IMR-90 (cell line): ENCODE measurements at regions not wholly inside any gene's neighbourhood (a gene's known extent, or its start where the extent isn't known, plus 50 kb on each side); places are given as distances from the start of the nearest gene placed in this dataset.

ENCODE experiments used
- ATAC-seq: fragments of 200-7000 bp; cut with Tn5 transposase; 2 replicates; pipeline ENCODE4 v1.9.1; 2020; ENCODE audit warnings: low read depth, mild to moderate bottlenecking, moderate library complexity
- BruUV-seq: library from RNA; stranded (reverse); fragments of 400-500 nt; replicated peaks from 2 replicates; lab custom pipeline; 2021; lab: Mats Ljungman, UMichigan
- CTCF ChIA-PET: fragments of 300-600 bp; formaldehyde crosslinking; extraction: SDS; loops from one replicate; lab custom pipeline; 2021; ENCODE audit warnings: antibody characterized with exemption; lab: Yijun Ruan, JAX
- POLR2A ChIA-PET: fragments of 300-600 bp; sonication (Branson Sonifier 250); formaldehyde crosslinking; loops from one replicate; lab custom pipeline; 2022; ENCODE audit warnings: antibody characterized with exemption; ENCODE audit not compliant: unreplicated experiment; lab: Charles Lee
- DNase-seq: peaks from one replicate; pipeline ENCODE4 v3.0.0; 2013
- H2AFZ ChIP-seq: replicated peaks from 2 replicates; pipeline ENCODE3; 2013; ENCODE audit warnings: low read length, mild to moderate bottlenecking; ENCODE audit not compliant: poor library complexity
- H2AK5ac ChIP-seq: 2 replicates; pipeline ENCODE4 v1.6.1; 2013; ENCODE audit warnings: low read depth, low read length, inconsistent platforms
- H2AK9ac ChIP-seq: replicated peaks from 2 replicates; pipeline ENCODE3; 2013; ENCODE audit warnings: mild to moderate bottlenecking, low read depth, low read length, moderate library complexity; ENCODE audit not compliant: poor library complexity
- H2BK120ac ChIP-seq: 2 replicates; pipeline ENCODE4 v1.6.1; 2013; ENCODE audit warnings: low read depth, low read length, inconsistent platforms
- H2BK15ac ChIP-seq: 3 replicates; pipeline ENCODE4 v1.6.1; 2013; ENCODE audit warnings: low read depth, low read length, inconsistent platforms
- H2BK20ac ChIP-seq: 2 replicates; pipeline ENCODE4 v1.6.1; 2013; ENCODE audit warnings: low read depth, mild to moderate bottlenecking, inconsistent platforms, low read length, moderate library complexity
- H2BK5ac ChIP-seq: 2 replicates; pipeline ENCODE4 v1.6.1; 2013; ENCODE audit warnings: mild to moderate bottlenecking, low read depth, low read length, inconsistent platforms; ENCODE audit not compliant: poor library complexity, severe bottlenecking
- H3K14ac ChIP-seq: replicated peaks from 2 replicates; pipeline ENCODE4 v1.6.1; 2013; ENCODE audit warnings: low read depth, low read length, inconsistent platforms
- H3K18ac ChIP-seq: 2 replicates; pipeline ENCODE4 v1.6.1; 2013; ENCODE audit warnings: low read depth, low read length, control low read depth
- H3K23ac ChIP-seq: 2 replicates; pipeline ENCODE4 v1.6.1; 2013; ENCODE audit warnings: low read depth, low read length, inconsistent platforms
- H3K27ac ChIP-seq: 2 replicates; pipeline ENCODE4 v1.5.1; 2013; ENCODE audit warnings: mild to moderate bottlenecking, control low read depth, low read length; ENCODE audit not compliant: insufficient read depth
- H3K27me3 ChIP-seq: 2 replicates; pipeline ENCODE4 v1.6.1; 2013; ENCODE audit warnings: low read length; ENCODE audit not compliant: control insufficient read depth, insufficient read depth
- H3K36me3 ChIP-seq: 2 replicates; pipeline ENCODE4 v1.6.1; 2013; ENCODE audit warnings: low read length, mixed read lengths; ENCODE audit not compliant: control insufficient read depth, insufficient read depth
- H3K4ac ChIP-seq: 2 replicates; pipeline ENCODE4 v1.6.1; 2013; ENCODE audit warnings: low read depth, low read length, inconsistent platforms
- H3K4me1 ChIP-seq: 2 replicates; pipeline ENCODE4 v1.6.1; 2013; ENCODE audit warnings: low read length, mixed read lengths; ENCODE audit not compliant: control insufficient read depth, insufficient read depth
- H3K4me2 ChIP-seq: 2 replicates; pipeline ENCODE4 v1.6.1; 2013; ENCODE audit warnings: low read depth, mild to moderate bottlenecking, control low read depth, low read length, moderate library complexity
- H3K4me3 ChIP-seq: 2 replicates; pipeline ENCODE4 v1.5.1; 2013; ENCODE audit warnings: low read depth, mild to moderate bottlenecking, control low read depth, low read length, moderate library complexity; ENCODE audit not compliant: insufficient read depth
- H3K56ac ChIP-seq: 2 replicates; pipeline ENCODE4 v1.6.1; 2013; ENCODE audit warnings: low read length, inconsistent platforms; ENCODE audit not compliant: insufficient read depth; ENCODE audit errors: extremely low read depth
- H3K79me1 ChIP-seq, 2 experiments: 2 replicates each; pipeline ENCODE4 v1.6.1; 2013; ENCODE audit warnings: low read length in 2 of 2, inconsistent platforms in 1 of 2, low read depth in 1 of 2
- H3K9ac ChIP-seq: 2 replicates; pipeline ENCODE4 v1.6.1; 2013; ENCODE audit warnings: low read depth, low read length, control low read depth
- H3K9me1 ChIP-seq: 2 replicates; pipeline ENCODE4 v1.6.1; 2013; ENCODE audit warnings: low read length, inconsistent platforms; ENCODE audit not compliant: insufficient read depth
- H3K9me3 ChIP-seq: 2 replicates; pipeline ENCODE4 v1.6.1; 2013; ENCODE audit warnings: low read length; ENCODE audit not compliant: control insufficient read depth, insufficient read depth
- H4K20me1 ChIP-seq: 2 replicates; pipeline ENCODE4 v1.6.1; 2013; ENCODE audit warnings: low read length, inconsistent platforms; ENCODE audit not compliant: insufficient read depth
- H4K5ac ChIP-seq: 2 replicates; pipeline ENCODE4 v1.6.1; 2013; ENCODE audit warnings: mild to moderate bottlenecking, low read depth, low read length, control low read depth
- H4K8ac ChIP-seq, 2 experiments: 2 replicates each; pipeline ENCODE4 v1.6.1; 2013; ENCODE audit warnings: low read depth in 2 of 2, low read length in 2 of 2, control low read depth in 1 of 2, inconsistent platforms in 1 of 2
- H4K91ac ChIP-seq: 2 replicates; pipeline ENCODE4 v1.6.1; 2013; ENCODE audit warnings: low read depth, low read length, inconsistent platforms; ENCODE audit not compliant: insufficient read depth
- BHLHE40 ChIP-seq: fragments of 150-350 bp; IDR thresholded peaks from 2 replicates; pipeline ENCODE4 v1.6.1; 2016; ENCODE audit warnings: mild to moderate bottlenecking, low read depth, low read length
- CEBPB ChIP-seq: IDR thresholded peaks from 2 replicates; pipeline ENCODE4 v1.6.1; 2012; ENCODE audit warnings: low read depth, low read length, improper control_type of control experiment
- CHD1 ChIP-seq: IDR thresholded peaks from 2 replicates; pipeline ENCODE4 v1.6.1; 2012; ENCODE audit warnings: low read depth, low read length, improper control_type of control experiment
- CTCF ChIP-seq: conservative IDR thresholded peaks from 2 replicates; pipeline ENCODE4 v1.5.1; 2012; ENCODE audit warnings: mild to moderate bottlenecking, low read depth, low read length, improper control_type of control experiment
- ELK1 ChIP-seq: fragments of 150-350 bp; IDR thresholded peaks from 2 replicates; pipeline ENCODE4 v1.6.1; 2016; ENCODE audit warnings: low read depth, mild to moderate bottlenecking, low read length, moderate library complexity, borderline replicate concordance
- FOS ChIP-seq: fragments of 150-350 bp; IDR thresholded peaks from 2 replicates; pipeline ENCODE4 v1.6.1; 2016; ENCODE audit warnings: low read depth, low read length
- MAFK ChIP-seq: IDR thresholded peaks from 2 replicates; pipeline ENCODE4 v1.6.1; 2012; ENCODE audit warnings: low read depth, low read length, improper control_type of control experiment
- MAZ ChIP-seq: IDR thresholded peaks from 2 replicates; pipeline ENCODE4 v1.6.1; 2012; ENCODE audit warnings: low read depth, mild to moderate bottlenecking, low read length, improper control_type of control experiment, moderate library complexity, borderline replicate concordance
- MXI1 ChIP-seq: IDR thresholded peaks from 2 replicates; pipeline ENCODE4 v1.6.1; 2012; ENCODE audit warnings: low read depth, mild to moderate bottlenecking, low read length, moderate library complexity, borderline replicate concordance
- NFE2L2 ChIP-seq: fragments of 150-350 bp; IDR thresholded peaks from 2 replicates; pipeline ENCODE4 v1.6.1; 2016; ENCODE audit warnings: low read depth, mild to moderate bottlenecking, low read length
- POLR2A ChIP-seq: IDR thresholded peaks from 2 replicates; pipeline ENCODE4 v1.6.1; 2012; ENCODE audit warnings: mild to moderate bottlenecking, low read depth, low read length
- RAD21 ChIP-seq: IDR thresholded peaks from 2 replicates; pipeline ENCODE4 v1.6.1; 2012; ENCODE audit warnings: low read length, improper control_type of control experiment
- RFX5 ChIP-seq: IDR thresholded peaks from 2 replicates; pipeline ENCODE4 v1.8.0; 2012; ENCODE audit warnings: low read depth, mild to moderate bottlenecking, low read length, moderate library complexity
- SMC3 ChIP-seq: fragments of 150-350 bp; IDR thresholded peaks from 2 replicates; pipeline ENCODE4 v1.6.1; 2016; ENCODE audit warnings: low read depth, mild to moderate bottlenecking, antibody characterized with exemption, low read length, moderate library complexity
- USF2 ChIP-seq: fragments of 150-350 bp; IDR thresholded peaks from 2 replicates; pipeline ENCODE4 v1.6.1; 2017; ENCODE audit warnings: mild to moderate bottlenecking, antibody characterized with exemption, low read length, low read depth
- WGBS, 2 experiments: methylation state at CpG; one replicate each; pipeline versions ENCODE4 v1.1.5 to v1.1.7; 2013; ENCODE audit warnings: missing lambda C conversion rate in 2 of 2; ENCODE audit not compliant: insufficient read length in 1 of 2; ENCODE audit errors: extremely low coverage in 2 of 2; 5-methylcytosine and 5-hydroxymethylcytosine counted together
- dilution Hi-C: fragments of 300-500 bp; cut with HindIII; formaldehyde crosslinking; loops from one replicate; pipeline ENCODE4 v1.14.3; 2018; ENCODE audit warnings: low sequenced_read_pairs; ENCODE audit not compliant: unreplicated experiment
- in situ Hi-C: fragments of 300-500 bp; cut with MboI; formaldehyde crosslinking; loops from 3 replicates; pipeline ENCODE4 v1.14.3; 2019; ENCODE audit warnings: low sequenced_read_pairs, inconsistent platforms, mixed read lengths
- intact Hi-C: fragments of 100-400 bp; cut with micrococcal nuclease; formaldehyde crosslinking; loops from 2 replicates; pipeline ENCODE4 v1.10.0; 2022

- TF ChIP-seq USF2 (no peak), CTCF (no peak), BHLHE40 (no peak), FOS (no peak), CHD1 (no peak), ELK1 (no peak), RFX5 (no peak), RAD21 (no peak), SMC3 (no peak), NFE2L2 (no peak), MAZ (no peak), MAFK (no peak), MXI1 (no peak), POLR2A (no peak), CEBPB (no peak)
- Histone ChIP-seq H2AK5ac (no peak overlapping the region), H4K20me1 (no peaks in the 10 kb centered on the region), H3K79me1 (no peaks in the 10 kb centered on the region), H3K14ac (peak overlapping the region; percentile 18; the same call in 1 of the 2 replicates), H3K9me1 (peaks cover 12% of the 10 kb centered on the region; the same call in 1 of the 2 replicates), H3K56ac (peak overlapping the region; percentile 45; the same call in 1 of the 2 replicates), H3K4ac (peak overlapping the region; percentile 77; the same call in 1 of the 2 replicates), H2AK9ac (no peak overlapping the region), H2BK120ac (peak overlapping the region; percentile 73), H3K23ac (0 out of 2 replicates have a peak overlapping the region, but pooled peaks have one; percentile 39), H3K9ac (0 out of 2 replicates have a peak overlapping the region, but pooled peaks have one; percentile 21), H3K4me1 (peaks cover 16% of the 10 kb centered on the region), H3K18ac (peak overlapping the region; percentile 97), H2AFZ (no peak overlapping the region), H3K4me2 (peak overlapping the region; percentile 80), H2BK5ac (peak overlapping the region; percentile 64), H4K8ac (peak overlapping the region; percentile 46 to 74; a peak in 1 of 4 replicates), H4K5ac (peak overlapping the region; percentile 91), H3K4me3 (no peak overlapping the region), H3K27ac (peak overlapping the region; percentile 86; the same call in 1 of the 2 replicates), H2BK15ac (peak overlapping the region; percentile 78), H3K36me3 (no peaks in the 10 kb centered on the region), H3K27me3 (no peaks in the 10 kb centered on the region), H4K91ac (peak overlapping the region; percentile 41), H3K9me3 (no peaks in the 10 kb centered on the region), H2BK20ac (peak overlapping the region; percentile 47)
- ATAC-seq: peak; percentile 56
- intact Hi-C loops (no loop called here), in situ Hi-C loops (no loop called here), dilution Hi-C loops (no loop called here)
- DNase-seq: peak; percentile 56
- no CpG with 5 or more reads among the region's 1 CpG for WGBS, 2 experiments
- no TSS peak for BruUV-seq
- CTCF ChIA-PET: interaction anchor here (1.6 kb wide), 1 partner anchor 19 kb away, joined by 3 read pairs; no protein-coding TSS in a partner anchor
- POLR2A ChIA-PET: interaction anchor here (0.5 kb wide), 1 partner anchor 92 kb away, joined by 3 read pairs; no protein-coding TSS in a partner anchor
These were observed 150.4 kb downstream of the POSTN start for GRCh38 chr13:37448153-37448552.
